Adrenal gland (tissue), 5 donors: ENCODE measurements at regions not wholly inside any gene's neighbourhood (a gene's known extent, or its start where the extent isn't known, plus 50 kb on each side); places are given as distances from the start of the nearest gene placed in this dataset.

Source experiments
- CTCF ChIP-seq, 6 experiments: fragments of 450-650 bp in 4 of 6; fragments of 200-600 bp in 2 of 6; sonication (generic) in 1 of 6; IDR thresholded peaks; 1 replicate in 5 of 6; 2 replicates in 1 of 6; pipeline versions ENCODE4 v1.5.1 to v1.8.0; 2016 to 2021; ENCODE audit warnings: antibody characterized with exemption in 6 of 6, mild to moderate bottlenecking in 2 of 6, moderate library complexity in 1 of 6
- POLR2A ChIP-seq, 2 donors: fragments of 450-650 bp; IDR thresholded peaks; one replicate each; pipeline ENCODE4 v1.6.1; 2017; ENCODE audit warnings: antibody characterized with exemption in 2 of 2, mild to moderate bottlenecking in 2 of 2, moderate library complexity in 1 of 2
- donor health status: DM: no; HTN: no; CAD: no.

- TF ChIP-seq POLR2A (IDR thresholded peaks at IDR 0.05) (no peak), CTCF (IDR thresholded peaks at IDR 0.05) (no peak)
Observed at GRCh38 chr15:69609176-69609575, 156.6 kb downstream of the RPLP1 start.
